ENCODE measurements at regions not wholly inside any gene's neighbourhood (a gene's known extent, or its start where the extent isn't known, plus 50 kb on each side); places are given as distances from the start of the nearest gene placed in this dataset.

DNA sequence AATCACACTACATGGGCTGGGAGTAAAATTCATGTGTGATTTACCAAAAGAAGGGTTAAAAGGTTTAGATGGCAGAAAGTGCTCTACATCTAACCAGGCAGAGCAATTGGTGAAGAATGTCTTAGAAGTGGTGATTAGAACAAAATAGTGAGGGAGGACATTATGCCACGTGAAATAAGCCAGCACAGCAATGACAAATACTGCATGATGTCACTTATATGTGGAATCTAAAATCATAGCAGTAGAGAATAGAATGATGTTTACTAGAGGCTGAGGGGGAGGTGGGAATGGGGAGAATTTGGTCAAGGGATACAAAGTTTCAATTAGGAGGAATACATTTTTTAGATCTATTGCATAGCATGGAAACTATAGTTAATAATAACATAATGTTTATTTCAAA is 253.3 kb downstream of the KCNS3 start:
- TF ChIP-seq, protein P1, sequence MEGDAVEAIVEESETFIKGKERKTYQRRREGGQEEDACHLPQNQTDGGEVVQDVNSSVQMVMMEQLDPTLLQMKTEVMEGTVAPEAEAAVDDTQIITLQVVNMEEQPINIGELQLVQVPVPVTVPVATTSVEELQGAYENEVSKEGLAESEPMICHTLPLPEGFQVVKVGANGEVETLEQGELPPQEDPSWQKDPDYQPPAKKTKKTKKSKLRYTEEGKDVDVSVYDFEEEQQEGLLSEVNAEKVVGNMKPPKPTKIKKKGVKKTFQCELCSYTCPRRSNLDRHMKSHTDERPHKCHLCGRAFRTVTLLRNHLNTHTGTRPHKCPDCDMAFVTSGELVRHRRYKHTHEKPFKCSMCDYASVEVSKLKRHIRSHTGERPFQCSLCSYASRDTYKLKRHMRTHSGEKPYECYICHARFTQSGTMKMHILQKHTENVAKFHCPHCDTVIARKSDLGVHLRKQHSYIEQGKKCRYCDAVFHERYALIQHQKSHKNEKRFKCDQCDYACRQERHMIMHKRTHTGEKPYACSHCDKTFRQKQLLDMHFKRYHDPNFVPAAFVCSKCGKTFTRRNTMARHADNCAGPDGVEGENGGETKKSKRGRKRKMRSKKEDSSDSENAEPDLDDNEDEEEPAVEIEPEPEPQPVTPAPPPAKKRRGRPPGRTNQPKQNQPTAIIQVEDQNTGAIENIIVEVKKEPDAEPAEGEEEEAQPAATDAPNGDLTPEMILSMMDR (conservative IDR thresholded peaks at IDR 0.05; ENCODE audit: low read depth in 2 of 2) = no peak
- TF ChIP-seq, protein P2, sequence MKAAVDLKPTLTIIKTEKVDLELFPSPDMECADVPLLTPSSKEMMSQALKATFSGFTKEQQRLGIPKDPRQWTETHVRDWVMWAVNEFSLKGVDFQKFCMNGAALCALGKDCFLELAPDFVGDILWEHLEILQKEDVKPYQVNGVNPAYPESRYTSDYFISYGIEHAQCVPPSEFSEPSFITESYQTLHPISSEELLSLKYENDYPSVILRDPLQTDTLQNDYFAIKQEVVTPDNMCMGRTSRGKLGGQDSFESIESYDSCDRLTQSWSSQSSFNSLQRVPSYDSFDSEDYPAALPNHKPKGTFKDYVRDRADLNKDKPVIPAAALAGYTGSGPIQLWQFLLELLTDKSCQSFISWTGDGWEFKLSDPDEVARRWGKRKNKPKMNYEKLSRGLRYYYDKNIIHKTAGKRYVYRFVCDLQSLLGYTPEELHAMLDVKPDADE (IDR thresholded peaks at IDR 0.05) = no peak
